HG02852 (cell line): ENCODE measurements at regions not wholly inside any gene's neighbourhood (a gene's known extent, or its start where the extent isn't known, plus 50 kb on each side); places are given as distances from the start of the nearest gene placed in this dataset.
"Not testable (repeated sequence)": the region's sequence is repeated elsewhere in the genome, so short reads cannot be mapped to it uniquely, and the experiment has no call there.

ENCODE experiments used
- ATAC-seq: cut with Tn5 transposase; IDR thresholded peaks from one replicate; pipeline ENCODE4 v1.9.1; 2021; ENCODE audit warnings: mild to moderate bottlenecking, moderate library complexity; ENCODE audit not compliant: unreplicated experiment

GRCh38 chr4:19650903-19651864, 600.5 kb upstream of the SLIT2 start:
- no peak for ATAC-seq

GRCh38 chr4:19645589-19645988, 606.1 kb upstream of the SLIT2 start:
- no peak for ATAC-seq

- no peak for ATAC-seq
Measured at GRCh38 chr4:19636451-19636850, 615.3 kb upstream of the SLIT2 start.

GRCh38 chr4:19631814-19632213, 619.9 kb upstream of the SLIT2 start:
- ATAC-seq = no peak

- ATAC-seq = no peak
Measured at GRCh38 chr4:19623866-19624265, 627.8 kb upstream of the SLIT2 start.

GRCh38 chr4:19615086-19615689, 636.5 kb upstream of the SLIT2 start:
- ATAC-seq = no peak

- ATAC-seq = no peak
Measured at GRCh38 chr4:19614171-19614570, 637.5 kb upstream of the SLIT2 start.

GRCh38 chr4:19596342-19596741, 655.4 kb upstream of the SLIT2 start:
- ATAC-seq = no peak

GRCh38 chr4:19592391-19592790, 659.3 kb upstream of the SLIT2 start:
- no peak for ATAC-seq

- no peak for ATAC-seq
Measured at GRCh38 chr4:19583827-19584569, 667.7 kb upstream of the SLIT2 start.

GRCh38 chr4:19580095-19580494, 671.6 kb upstream of the SLIT2 start:
- no peak for ATAC-seq

- no peak for ATAC-seq
Measured at GRCh38 chr4:19579608-19580007, 672.1 kb upstream of the SLIT2 start.

- no peak for ATAC-seq
Measured at GRCh38 chr4:19577097-19577496, 674.6 kb upstream of the SLIT2 start.

GRCh38 chr4:19575924-19576323, 675.8 kb upstream of the SLIT2 start:
- no peak for ATAC-seq

- no peak for ATAC-seq
Measured at GRCh38 chr4:19566041-19566440, 685.7 kb upstream of the SLIT2 start.

- no peak for ATAC-seq
Measured at GRCh38 chr4:19562456-19562855, 689.2 kb upstream of the SLIT2 start.

GRCh38 chr4:19557161-19557560, 694.5 kb upstream of the SLIT2 start:
- no peak for ATAC-seq

GRCh38 chr4:19556276-19556675, 695.4 kb upstream of the SLIT2 start:
- ATAC-seq = not testable (repeated sequence)

- ATAC-seq = no peak
Measured at GRCh38 chr4:19547463-19547862, 704.2 kb upstream of the SLIT2 start.

- ATAC-seq = no peak
Measured at GRCh38 chr4:19544446-19545125, 707.1 kb upstream of the SLIT2 start.
